Body of pancreas (tissue), 4 donors: ENCODE measurements at regions not wholly inside any gene's neighbourhood (a gene's known extent, or its start where the extent isn't known, plus 50 kb on each side); places are given as distances from the start of the nearest gene placed in this dataset.

Experiments used
- ATAC-seq: fragments of 150-250 bp; one replicate; pipeline ENCODE4 v1.9.1; 2016
- DNase-seq, 4 donors: peaks; one replicate each; pipeline ENCODE4 v3.0.0-alpha.2; 2019
- H3K27ac ChIP-seq, 4 donors: fragments of 200-600 bp; sonication (generic); 1 replicate in 3 of 4; 2 replicates in 1 of 4; pipeline versions ENCODE4 v1.5.1 to v1.6.1; 2016 to 2019; ENCODE audit warnings: mild to moderate bottlenecking in 1 of 4, mixed read lengths in 1 of 4, moderate library complexity in 1 of 4
- H3K27me3 ChIP-seq, 2 donors: fragments of 200-600 bp; sonication (generic); one replicate each; pipeline ENCODE4 v1.6.0; 2016; ENCODE audit warnings: mild to moderate bottlenecking in 1 of 2
- H3K36me3 ChIP-seq, 2 donors: fragments of 200-600 bp; sonication (generic); replicated peaks in 1 of 2; 2 replicates each; pipeline ENCODE4 v1.5.1; 2016; ENCODE audit warnings: low read depth in 2 of 2; ENCODE audit not compliant: insufficient read depth in 1 of 2
- H3K4me1 ChIP-seq: fragments of 200-600 bp; sonication (generic); one replicate; pipeline ENCODE4 v1.6.0; 2016
- H3K4me3 ChIP-seq, 2 donors: fragments of 200-600 bp; sonication (generic); 1 replicate in 1 of 2; 2 replicates in 1 of 2; pipeline ENCODE4 v1.5.1; 2016 to 2019
- H3K9me3 ChIP-seq, 3 donors: fragments of 200-600 bp; sonication (generic); 1 replicate in 2 of 3; 2 replicates in 1 of 3; pipeline ENCODE4 v1.5.1; 2016
- CTCF ChIP-seq, 7 experiments: fragments of 450-650 bp in 4 of 7; fragments of 200-600 bp in 3 of 7; sonication (generic) in 3 of 7; IDR thresholded peaks; one replicate each; pipeline ENCODE4 v1.5.1; 2016 to 2019; ENCODE audit warnings: antibody characterized with exemption in 7 of 7
- POLR2A ChIP-seq, 3 donors: fragments of 450-650 bp; IDR thresholded peaks; one replicate each; pipeline ENCODE4 v1.6.1; 2016; ENCODE audit warnings: antibody characterized with exemption in 3 of 3, mild to moderate bottlenecking in 2 of 3
- WGBS, 2 donors: methylation state at CpG; one replicate each; pipeline ENCODE4 v1.1.5; 2017; 5-methylcytosine and 5-hydroxymethylcytosine counted together
- intact Hi-C: fragments of 100-400 bp; cut with DNase I; formaldehyde crosslinking; loops from one replicate; pipeline ENCODE4 v1.15.1; 2023

- no peaks in the 10 kb centered on the region for H3K9me3 ChIP-seq
- TF ChIP-seq POLR2A (IDR thresholded peaks at IDR 0.05) (no peak), CTCF (IDR thresholded peaks at IDR 0.05) (no peak)
- no peak overlapping the region for H3K27ac ChIP-seq
- H3K36me3 ChIP-seq, result no peaks in the 10 kb centered on the region
- no peak for DNase-seq
- H3K27me3 ChIP-seq, result no peaks in the 10 kb centered on the region
- H3K4me1 ChIP-seq, result no peaks in the 10 kb centered on the region
- intact Hi-C loops, result no loop called here
- no peak for ATAC-seq
- WGBS, 2 donors, result 44 to 51% methylated on average over 4 of the region's 4 CpGs
- H3K4me3 ChIP-seq, result no peak overlapping the region
Observed at GRCh38 chr3:3610581-3611298, 188.5 kb upstream of the LRRN1 start.

- WGBS, 2 donors, result 82 to 83% methylated on average over 4 of the region's 4 CpGs
- intact Hi-C loops, result no loop called here
- ATAC-seq, result no peak
- TF ChIP-seq POLR2A (IDR thresholded peaks at IDR 0.05), result no peak
- no peak for TF ChIP-seq CTCF (IDR thresholded peaks at IDR 0.05)
- no peaks in the 10 kb centered on the region for H3K27me3 ChIP-seq
- H3K36me3 ChIP-seq, result no peaks in the 10 kb centered on the region
- no peak overlapping the region for H3K4me3 ChIP-seq
- no peaks in the 10 kb centered on the region for H3K4me1 ChIP-seq
- no peak overlapping the region for H3K27ac ChIP-seq
- DNase-seq, result no peak
- H3K9me3 ChIP-seq, result no peaks in the 10 kb centered on the region
Observed at GRCh38 chr3:3606321-3606720, 192.9 kb upstream of the LRRN1 start.

- no peak for ATAC-seq
- Histone ChIP-seq H3K4me1 (no peaks in the 10 kb centered on the region), H3K4me3 (no peak overlapping the region), H3K27ac (no peak overlapping the region), H3K9me3 (no peaks in the 10 kb centered on the region), H3K36me3 (no peaks in the 10 kb centered on the region), H3K27me3 (no peaks in the 10 kb centered on the region)
- no peak for TF ChIP-seq POLR2A (IDR thresholded peaks at IDR 0.05)
- no peak for TF ChIP-seq CTCF (IDR thresholded peaks at IDR 0.05)
- intact Hi-C loops, result no loop called here
- DNase-seq, result no peak
- WGBS, 2 donors, result 72 to 84% methylated on average over 3 of the region's 3 CpGs
Observed at GRCh38 chr3:3605226-3605625, 194.0 kb upstream of the LRRN1 start.

- H3K4me1 ChIP-seq, result no peaks in the 10 kb centered on the region
- no peak overlapping the region for H3K27ac ChIP-seq
- TF ChIP-seq CTCF (IDR thresholded peaks at IDR 0.05), result no peak
- no peak for TF ChIP-seq POLR2A (IDR thresholded peaks at IDR 0.05)
- WGBS, 2 donors, result 88 to 92% methylated on average over 4 of the region's 4 CpGs
- DNase-seq (no peak), ATAC-seq (no peak)
- no peaks in the 10 kb centered on the region for H3K36me3 ChIP-seq
- H3K4me3 ChIP-seq, result no peak overlapping the region
- no peaks in the 10 kb centered on the region for H3K9me3 ChIP-seq
- H3K27me3 ChIP-seq, result no peaks in the 10 kb centered on the region
- intact Hi-C loops, result no loop called here
Observed at GRCh38 chr3:3603351-3603750, 195.9 kb upstream of the LRRN1 start.

GRCh38 chr3:3600665-3601340 lies 198.4 kb upstream of the LRRN1 start:
- no peaks in the 10 kb centered on the region for H3K27me3 ChIP-seq
- TF ChIP-seq POLR2A (IDR thresholded peaks at IDR 0.05) (no peak), CTCF (IDR thresholded peaks at IDR 0.05) (no peak)
- H3K36me3 ChIP-seq, result no peaks in the 10 kb centered on the region
- no peak overlapping the region for H3K27ac ChIP-seq
- 69 to 83% methylated on average over 2 to 3 of the region's 3 CpGs for WGBS, 2 donors
- ATAC-seq, result no peak
- H3K4me3 ChIP-seq, result no peak overlapping the region
- no peak for DNase-seq
- no peaks in the 10 kb centered on the region for H3K4me1 ChIP-seq
- intact Hi-C loops, result no loop called here
- no peaks in the 10 kb centered on the region for H3K9me3 ChIP-seq
